Gastrocnemius medialis (tissue), 4 donors: ENCODE measurements at regions not wholly inside any gene's neighbourhood (a gene's known extent, or its start where the extent isn't known, plus 50 kb on each side); places are given as distances from the start of the nearest gene placed in this dataset.

Experiments
- CTCF ChIP-seq, 5 experiments: fragments of 450-650 bp in 3 of 5; fragments of 200-600 bp in 2 of 5; sonication (generic) in 2 of 5; IDR thresholded peaks in 4 of 5; conservative IDR thresholded peaks in 1 of 5; 1 replicate in 4 of 5; 2 replicates in 1 of 5; pipeline ENCODE4 v1.5.1; 2016 to 2019; ENCODE audit warnings: antibody characterized with exemption in 5 of 5, mild to moderate bottlenecking in 3 of 5, moderate library complexity in 3 of 5
- POLR2A ChIP-seq, 2 donors: fragments of 450-650 bp; IDR thresholded peaks; one replicate each; pipeline ENCODE4 v1.6.1; 2017; ENCODE audit warnings: antibody characterized with exemption in 2 of 2, mild to moderate bottlenecking in 2 of 2, moderate library complexity in 2 of 2

DNA sequence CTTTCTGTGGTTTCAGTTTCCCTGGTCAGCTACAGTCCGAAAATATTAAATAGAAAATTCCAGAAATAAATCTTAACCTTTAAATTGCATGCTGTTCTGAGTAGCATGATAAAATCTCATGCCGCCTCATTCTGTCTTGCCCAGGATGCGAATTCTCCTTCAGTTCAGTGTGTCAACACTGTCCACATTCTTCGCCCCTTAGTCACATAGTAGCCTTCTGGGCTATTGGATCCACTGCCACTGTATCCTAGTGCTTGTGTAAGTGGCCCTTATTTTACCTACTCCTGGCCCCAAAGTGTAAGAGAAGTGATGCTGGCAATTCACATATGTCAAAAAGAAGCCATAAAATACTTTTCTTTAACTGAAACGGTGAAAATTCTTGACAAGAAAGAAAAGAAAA lies 129.6 kb downstream of the ZWINT start:
- TF ChIP-seq POLR2A (IDR thresholded peaks at IDR 0.05), result no peak
- TF ChIP-seq CTCF (IDR thresholded peaks at IDR 0.05 in 4 of 5, conservative IDR thresholded peaks at IDR 0.05 in 1 of 5), result no peak
